ENCODE measurements at regions not wholly inside any gene's neighbourhood (a gene's known extent, or its start where the extent isn't known, plus 50 kb on each side); places are given as distances from the start of the nearest gene placed in this dataset.

DNA sequence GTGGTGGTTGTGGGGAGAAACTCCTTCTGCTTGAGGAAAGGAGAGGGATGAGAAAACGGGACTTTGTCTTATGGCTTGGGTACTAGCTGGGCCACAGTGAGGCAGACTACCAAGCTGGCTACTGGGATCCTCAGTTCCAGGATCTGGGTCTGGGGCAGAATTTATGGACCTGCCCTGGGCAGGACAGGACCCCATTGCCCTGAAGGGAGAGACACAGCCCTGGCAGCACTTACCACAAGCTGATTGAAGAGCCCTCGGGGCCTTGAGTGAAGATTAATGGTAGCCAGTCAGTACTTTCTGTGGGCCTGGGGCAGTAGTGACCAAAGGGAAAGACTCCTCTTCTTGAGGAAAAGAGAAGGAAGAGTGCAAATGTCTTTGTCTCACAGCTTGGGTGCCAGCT is 799.7 kb downstream of the SI start:
- H3K9me3 ChIP-seq: no peaks in the 10 kb centered on the region
- H3K4me2 ChIP-seq: no peak overlapping the region
- TF ChIP-seq CHD4 (IDR thresholded peaks at IDR 0.05; ENCODE audit: borderline replicate concordance) (no peak), MAFK (IDR thresholded peaks at IDR 0.05; ENCODE audit: partially characterized antibody) (no peak), POLR2A (IDR thresholded peaks at IDR 0.05; ENCODE audit: low read length) (no peak), RAD21 (conservative IDR thresholded peaks at IDR 0.05 in 1 of 2, IDR thresholded peaks at IDR 0.05 in 1 of 2) (no peak), CBX2 (IDR thresholded peaks at IDR 0.05; ENCODE audit: borderline replicate concordance, low read depth) (no peak), BHLHE40 (IDR thresholded peaks at IDR 0.05; ENCODE audit: low read depth, low read length) (no peak), GATA3 (IDR thresholded peaks at IDR 0.05; ENCODE audit: borderline replicate concordance) (no peak)
- TF ChIP-seq, protein P1, sequence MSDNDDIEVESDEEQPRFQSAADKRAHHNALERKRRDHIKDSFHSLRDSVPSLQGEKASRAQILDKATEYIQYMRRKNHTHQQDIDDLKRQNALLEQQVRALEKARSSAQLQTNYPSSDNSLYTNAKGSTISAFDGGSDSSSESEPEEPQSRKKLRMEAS (IDR thresholded peaks at IDR 0.05): no peak
- H3K27ac ChIP-seq: no peak overlapping the region
- DNase-seq (ENCODE audit: low read depth in 1 of 2, low spot score in 1 of 2) (no peak), FAIRE-seq (no peak), ATAC-seq (no peak)
- ChIA-PET CTCF (interaction anchor here (1.0 kb wide), 1 partner anchor 10 kb away, joined by 3 read pairs; no protein-coding TSS in a partner anchor), POLR2A (no interaction called here)
- no peaks in the 10 kb centered on the region for H3K4me1 ChIP-seq
- no peak overlapping the region for H3K4me3 ChIP-seq
- 0% methylated on average over 2 of the region's 2 CpGs for WGBS (ENCODE audit: missing lambda C conversion rate)

DNA sequence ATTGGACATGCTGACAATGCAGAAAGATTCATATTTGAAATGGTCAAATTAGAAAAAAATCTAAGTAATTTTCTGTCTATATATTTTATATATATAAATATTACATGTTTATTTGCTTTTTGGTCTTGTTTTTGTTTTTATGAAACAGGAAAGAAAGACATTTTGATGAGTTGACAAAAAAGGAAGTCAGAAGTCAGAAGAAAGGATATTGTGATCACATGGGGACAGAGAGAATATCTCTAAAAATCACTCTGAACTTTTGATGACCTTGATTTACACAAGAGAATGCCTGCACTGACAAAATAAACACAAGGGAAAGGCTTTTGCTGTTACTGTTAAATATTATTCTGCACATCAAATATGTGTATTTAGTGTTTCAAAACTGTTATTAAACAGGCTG is 811.2 kb downstream of the SI start:
- Histone ChIP-seq H3K4me1 (no peaks in the 10 kb centered on the region), H3K9me3 (no peaks in the 10 kb centered on the region), H3K27ac (no peak overlapping the region), H3K4me3 (no peak overlapping the region), H3K4me2 (no peak overlapping the region)
- POLR2A ChIA-PET: no interaction called here
- DNase-seq (ENCODE audit: low read depth in 1 of 2, low spot score in 1 of 2) (no peak), FAIRE-seq (no peak), ATAC-seq (no peak)
- no peak for TF ChIP-seq GATA3 (IDR thresholded peaks at IDR 0.05; ENCODE audit: borderline replicate concordance)
- no peak for TF ChIP-seq ZFP36 (IDR thresholded peaks at IDR 0.05; ENCODE audit: borderline replicate concordance, partially characterized antibody)
- TF ChIP-seq KDM5A (IDR thresholded peaks at IDR 0.05): no peak
- no peak for TF ChIP-seq CBX2 (IDR thresholded peaks at IDR 0.05; ENCODE audit: borderline replicate concordance, low read depth)
- TF ChIP-seq FOSB (CRISPR knock-in tag; IDR thresholded peaks at IDR 0.05): no peak
- peak; percentile 78 for TF ChIP-seq MAFK (IDR thresholded peaks at IDR 0.05; ENCODE audit: partially characterized antibody)
- no peak for TF ChIP-seq RARB (CRISPR knock-in tag; IDR thresholded peaks at IDR 0.05)
- CTCF ChIA-PET: no interaction called here

DNA sequence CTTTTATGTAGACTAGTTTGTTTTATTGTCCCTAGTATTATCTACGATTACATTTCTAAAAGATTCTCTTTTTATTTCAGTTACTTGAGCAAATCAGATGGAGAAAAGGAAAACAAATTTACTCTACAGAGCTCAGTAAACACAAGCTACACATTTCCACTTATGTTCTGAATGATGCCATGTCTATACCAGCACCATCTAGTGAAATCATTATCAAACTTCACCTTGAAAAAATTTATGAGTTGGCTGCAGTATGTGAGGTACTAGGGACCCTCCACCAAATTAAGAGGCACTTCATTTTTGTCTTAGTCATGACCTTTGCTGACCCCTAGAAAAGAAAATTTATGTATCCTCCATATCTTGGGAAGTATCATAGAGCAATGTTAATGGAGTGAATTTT is 827.4 kb downstream of the SI start:
- Histone ChIP-seq H3K4me2 (no peak overlapping the region), H3K4me3 (no peak overlapping the region), H3K4me1 (no peaks in the 10 kb centered on the region), H3K9me3 (no peaks in the 10 kb centered on the region), H3K27ac (no peak overlapping the region)
- TF ChIP-seq, protein P2, sequence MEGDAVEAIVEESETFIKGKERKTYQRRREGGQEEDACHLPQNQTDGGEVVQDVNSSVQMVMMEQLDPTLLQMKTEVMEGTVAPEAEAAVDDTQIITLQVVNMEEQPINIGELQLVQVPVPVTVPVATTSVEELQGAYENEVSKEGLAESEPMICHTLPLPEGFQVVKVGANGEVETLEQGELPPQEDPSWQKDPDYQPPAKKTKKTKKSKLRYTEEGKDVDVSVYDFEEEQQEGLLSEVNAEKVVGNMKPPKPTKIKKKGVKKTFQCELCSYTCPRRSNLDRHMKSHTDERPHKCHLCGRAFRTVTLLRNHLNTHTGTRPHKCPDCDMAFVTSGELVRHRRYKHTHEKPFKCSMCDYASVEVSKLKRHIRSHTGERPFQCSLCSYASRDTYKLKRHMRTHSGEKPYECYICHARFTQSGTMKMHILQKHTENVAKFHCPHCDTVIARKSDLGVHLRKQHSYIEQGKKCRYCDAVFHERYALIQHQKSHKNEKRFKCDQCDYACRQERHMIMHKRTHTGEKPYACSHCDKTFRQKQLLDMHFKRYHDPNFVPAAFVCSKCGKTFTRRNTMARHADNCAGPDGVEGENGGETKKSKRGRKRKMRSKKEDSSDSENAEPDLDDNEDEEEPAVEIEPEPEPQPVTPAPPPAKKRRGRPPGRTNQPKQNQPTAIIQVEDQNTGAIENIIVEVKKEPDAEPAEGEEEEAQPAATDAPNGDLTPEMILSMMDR (IDR thresholded peaks at IDR 0.05): no peak
- FAIRE-seq (no peak), DNase-seq (ENCODE audit: low read depth in 1 of 2, low spot score in 1 of 2) (no peak), ATAC-seq (no peak)
- POLR2A ChIA-PET: no interaction called here
- CTCF ChIA-PET: no interaction called here
- WGBS (ENCODE audit: missing lambda C conversion rate): 31% methylated on average over 1 of the region's 1 CpG

DNA sequence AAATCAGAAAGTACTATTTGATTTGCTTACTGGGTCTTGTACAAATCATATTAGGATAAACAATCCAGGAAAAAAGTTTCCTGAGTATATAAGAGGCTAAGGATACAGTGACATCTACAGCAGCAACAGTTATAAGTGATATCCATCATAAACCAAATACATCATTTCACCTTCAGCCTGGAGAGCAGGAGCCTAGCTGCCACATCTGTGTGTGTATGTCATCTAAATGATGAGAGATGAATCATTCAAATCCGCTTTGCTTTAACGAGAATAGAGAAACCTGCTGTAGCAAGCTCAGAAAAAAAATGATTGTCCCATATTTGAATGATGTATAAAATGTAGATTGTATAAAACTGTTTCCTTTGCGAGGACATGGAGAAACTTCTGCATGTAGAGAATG is 841.4 kb downstream of the SI start:
- no peaks in the 10 kb centered on the region for H3K9me3 ChIP-seq
- DNase-seq (ENCODE audit: low read depth in 1 of 2, low spot score in 1 of 2) (no peak), FAIRE-seq (no peak), ATAC-seq (no peak)
- CTCF ChIA-PET: no interaction called here
- no peaks in the 10 kb centered on the region for H3K4me1 ChIP-seq
- WGBS (ENCODE audit: missing lambda C conversion rate): 50% methylated on average over 3 of the region's 3 CpGs
- H3K27ac ChIP-seq: no peak overlapping the region
- TF ChIP-seq TP53 (CRISPR knock-in tag; IDR thresholded peaks at IDR 0.05) (no peak), EHMT2 (IDR thresholded peaks at IDR 0.05; ENCODE audit: low read depth) (no peak), RFX5 (IDR thresholded peaks at IDR 0.05) (no peak), PHF8 (IDR thresholded peaks at IDR 0.05; ENCODE audit: borderline replicate concordance, low read depth) (no peak), JUN (IDR thresholded peaks at IDR 0.05) (no peak), CEBPB (IDR thresholded peaks at IDR 0.05) (no peak), JUNB (IDR thresholded peaks at IDR 0.05) (no peak), RNF2 (IDR thresholded peaks at IDR 0.05; ENCODE audit: borderline replicate concordance, low read depth) (no peak), ZNF302 (CRISPR knock-in tag; IDR thresholded peaks at IDR 0.05) (no peak), NFE2L2 (conservative IDR thresholded peaks at IDR 0.05; ENCODE audit: low read length) (no peak), HOXA7 (CRISPR knock-in tag; IDR thresholded peaks at IDR 0.05) (no peak), KDM5A (IDR thresholded peaks at IDR 0.05) (no peak), HDAC2 (IDR thresholded peaks at IDR 0.05) (no peak), FOXS1 (CRISPR knock-in tag; IDR thresholded peaks at IDR 0.05) (no peak)
- TF ChIP-seq, protein P1 (IDR thresholded peaks at IDR 0.05): no peak
- TF ChIP-seq, protein P2 (IDR thresholded peaks at IDR 0.05): no peak
- TF ChIP-seq, protein P3, sequence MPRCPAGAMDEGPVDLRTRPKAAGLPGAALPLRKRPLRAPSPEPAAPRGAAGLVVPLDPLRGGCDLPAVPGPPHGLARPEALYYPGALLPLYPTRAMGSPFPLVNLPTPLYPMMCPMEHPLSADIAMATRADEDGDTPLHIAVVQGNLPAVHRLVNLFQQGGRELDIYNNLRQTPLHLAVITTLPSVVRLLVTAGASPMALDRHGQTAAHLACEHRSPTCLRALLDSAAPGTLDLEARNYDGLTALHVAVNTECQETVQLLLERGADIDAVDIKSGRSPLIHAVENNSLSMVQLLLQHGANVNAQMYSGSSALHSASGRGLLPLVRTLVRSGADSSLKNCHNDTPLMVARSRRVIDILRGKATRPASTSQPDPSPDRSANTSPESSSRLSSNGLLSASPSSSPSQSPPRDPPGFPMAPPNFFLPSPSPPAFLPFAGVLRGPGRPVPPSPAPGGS (IDR thresholded peaks at IDR 0.05): no peak
- TF ChIP-seq, protein P4, sequence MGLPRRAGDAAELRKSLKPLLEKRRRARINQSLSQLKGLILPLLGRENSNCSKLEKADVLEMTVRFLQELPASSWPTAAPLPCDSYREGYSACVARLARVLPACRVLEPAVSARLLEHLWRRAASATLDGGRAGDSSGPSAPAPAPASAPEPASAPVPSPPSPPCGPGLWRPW (IDR thresholded peaks at IDR 0.05): no peak
- no peak overlapping the region for H3K4me3 ChIP-seq
- POLR2A ChIA-PET: no interaction called here
- no peak overlapping the region for H3K4me2 ChIP-seq

All from A549 (cell line).